Fibroblast of skin of right biceps (primary cell): ENCODE measurements at regions not wholly inside any gene's neighbourhood (a gene's known extent, or its start where the extent isn't known, plus 50 kb on each side); places are given as distances from the start of the nearest gene placed in this dataset.
"Not testable (repeated sequence)": the region's sequence is repeated elsewhere in the genome, so short reads cannot be mapped to it uniquely, and the experiment has no call there.

Experiments used
- DNase-seq: peaks from one replicate; pipeline ENCODE4 v3.0.0-alpha.2; 2013

DNA sequence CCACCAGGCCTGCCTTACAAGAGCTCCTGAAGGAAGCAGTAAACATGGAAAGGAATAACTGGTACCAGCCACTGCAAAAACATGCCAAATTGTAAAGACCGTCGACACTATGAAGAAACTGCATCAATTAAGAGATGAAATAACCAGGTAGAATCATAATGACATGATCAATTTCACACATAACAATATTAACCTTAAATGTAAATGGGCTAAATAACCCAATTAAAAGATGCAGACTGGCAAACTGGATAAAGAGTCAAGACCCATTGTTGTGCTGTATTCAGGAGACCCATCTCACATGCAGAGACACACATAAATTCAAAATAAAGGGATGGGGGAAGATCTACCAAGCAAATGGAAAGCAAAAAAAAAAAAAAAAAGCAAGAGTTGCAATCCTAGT, 179.0 kb upstream of the ETV3 start:
- DNase-seq: not testable (repeated sequence)

DNA sequence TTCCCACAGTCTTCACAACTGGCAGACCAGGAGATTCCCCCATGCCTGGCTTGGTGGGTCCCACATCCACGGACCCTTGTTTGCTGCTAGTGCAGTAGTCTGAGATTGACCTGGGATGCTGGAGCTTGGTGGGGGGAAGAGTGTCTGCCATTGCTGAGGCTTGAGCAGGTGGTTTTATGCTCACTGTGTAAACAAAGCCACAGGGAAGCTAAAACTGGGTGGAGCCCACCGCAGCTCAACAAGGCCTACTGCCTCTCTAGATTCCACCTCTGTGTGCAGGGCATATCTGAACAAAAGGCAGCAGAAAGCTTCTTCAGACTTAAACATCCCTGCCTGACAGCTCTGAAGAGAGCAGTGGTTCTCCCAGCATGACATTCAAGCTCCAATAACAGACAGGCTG, 177.3 kb upstream of the ETV3 start:
- DNase-seq: no peak

DNA sequence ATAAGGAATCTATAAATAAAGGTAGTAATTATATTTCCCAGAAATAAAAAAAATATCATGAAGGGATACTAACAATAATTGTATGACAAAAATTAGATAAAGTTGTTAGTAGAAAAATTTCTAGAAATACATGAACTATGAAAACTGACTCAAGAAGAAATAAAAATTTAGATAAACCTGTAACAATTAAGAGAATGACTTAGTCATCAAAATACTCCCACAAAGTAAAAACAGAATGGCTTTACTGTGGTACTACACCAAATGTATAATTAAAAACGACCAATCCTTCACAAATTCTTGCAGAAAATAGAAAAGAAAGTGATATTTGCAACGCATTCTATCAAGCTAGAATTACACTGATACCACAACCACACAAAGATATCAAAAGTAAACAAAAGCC, 176.2 kb upstream of the ETV3 start:
- no peak for DNase-seq

DNA sequence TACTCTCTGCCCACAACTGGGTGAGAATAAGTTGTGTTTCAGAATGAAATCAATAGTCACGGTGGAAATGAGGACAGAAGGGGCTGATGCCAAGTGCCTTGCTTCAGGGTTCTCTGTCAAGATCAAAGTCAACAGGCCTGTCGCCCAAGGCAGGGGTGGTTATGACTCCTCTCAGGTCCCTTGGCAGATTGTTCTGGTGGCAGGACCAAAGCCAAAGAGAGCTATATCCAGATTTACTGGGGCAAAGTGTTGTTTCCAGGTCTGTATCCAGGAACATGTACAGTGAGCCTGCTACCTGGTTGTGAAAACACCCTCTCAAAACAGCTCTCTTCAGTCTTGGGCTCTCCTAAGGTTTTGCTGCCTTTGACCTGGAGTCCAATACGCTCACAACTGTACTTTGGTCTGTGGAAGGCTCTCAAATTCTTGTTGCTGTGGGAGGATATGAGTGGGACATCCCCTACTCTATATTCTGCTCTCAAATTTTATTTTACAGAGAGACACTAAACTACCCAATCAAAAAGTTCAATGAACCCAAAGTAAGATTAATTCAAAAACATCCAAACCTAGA, 175.1 kb upstream of the ETV3 start:
- DNase-seq: no peak

DNA sequence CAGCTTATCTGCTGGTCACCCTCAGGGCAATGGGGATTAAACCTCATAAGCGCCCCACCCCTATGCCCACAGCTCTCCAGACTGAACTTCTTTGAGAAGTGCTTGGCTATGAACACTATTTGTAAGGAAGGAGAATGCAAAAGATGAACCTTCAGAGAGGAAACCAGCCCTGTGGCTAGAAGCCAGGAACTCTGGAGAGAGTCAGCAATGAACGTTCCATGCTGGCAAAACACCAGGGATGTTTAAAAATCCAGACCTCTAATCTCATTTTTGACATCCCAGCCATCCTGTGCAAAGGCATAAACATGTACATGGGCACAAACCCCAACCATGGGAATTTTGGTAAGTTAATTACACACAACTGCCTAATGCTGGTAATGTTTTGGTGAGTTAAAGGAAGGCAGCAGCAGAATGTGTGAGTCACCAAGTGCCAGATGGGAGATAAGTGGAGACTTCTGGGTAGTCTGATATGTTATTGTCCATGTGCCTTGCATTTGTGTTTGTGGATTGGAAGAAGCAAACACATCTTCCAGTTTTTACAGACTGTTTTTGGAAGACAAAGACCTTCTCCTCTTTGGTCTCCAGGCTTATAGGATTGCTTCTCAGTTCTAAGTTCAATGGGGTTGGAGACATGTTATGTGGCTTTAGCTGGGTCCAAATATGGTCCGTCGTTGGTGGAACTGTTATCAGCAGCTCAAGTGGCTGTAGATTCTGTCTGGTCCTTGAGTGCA, 174.1 kb upstream of the ETV3 start:
- DNase-seq: peak; percentile 48

DNA sequence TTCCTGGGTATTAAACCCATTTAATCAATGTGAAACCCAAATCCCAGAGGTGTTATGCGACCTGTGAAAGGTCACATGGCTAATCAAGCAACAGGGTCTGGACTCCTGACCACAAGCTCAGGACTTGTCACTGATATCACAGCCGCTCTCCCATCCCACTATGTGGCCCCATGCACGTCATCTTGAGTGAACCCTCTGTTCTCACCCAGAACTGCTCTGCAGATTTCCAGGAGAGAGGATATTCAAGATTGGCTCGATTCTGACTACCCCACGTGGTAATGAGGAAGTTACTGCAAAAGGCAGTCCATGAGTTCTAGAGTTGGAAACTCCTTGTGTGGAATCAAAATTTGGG, 173.5 kb upstream of the ETV3 start:
- no peak for DNase-seq

DNA sequence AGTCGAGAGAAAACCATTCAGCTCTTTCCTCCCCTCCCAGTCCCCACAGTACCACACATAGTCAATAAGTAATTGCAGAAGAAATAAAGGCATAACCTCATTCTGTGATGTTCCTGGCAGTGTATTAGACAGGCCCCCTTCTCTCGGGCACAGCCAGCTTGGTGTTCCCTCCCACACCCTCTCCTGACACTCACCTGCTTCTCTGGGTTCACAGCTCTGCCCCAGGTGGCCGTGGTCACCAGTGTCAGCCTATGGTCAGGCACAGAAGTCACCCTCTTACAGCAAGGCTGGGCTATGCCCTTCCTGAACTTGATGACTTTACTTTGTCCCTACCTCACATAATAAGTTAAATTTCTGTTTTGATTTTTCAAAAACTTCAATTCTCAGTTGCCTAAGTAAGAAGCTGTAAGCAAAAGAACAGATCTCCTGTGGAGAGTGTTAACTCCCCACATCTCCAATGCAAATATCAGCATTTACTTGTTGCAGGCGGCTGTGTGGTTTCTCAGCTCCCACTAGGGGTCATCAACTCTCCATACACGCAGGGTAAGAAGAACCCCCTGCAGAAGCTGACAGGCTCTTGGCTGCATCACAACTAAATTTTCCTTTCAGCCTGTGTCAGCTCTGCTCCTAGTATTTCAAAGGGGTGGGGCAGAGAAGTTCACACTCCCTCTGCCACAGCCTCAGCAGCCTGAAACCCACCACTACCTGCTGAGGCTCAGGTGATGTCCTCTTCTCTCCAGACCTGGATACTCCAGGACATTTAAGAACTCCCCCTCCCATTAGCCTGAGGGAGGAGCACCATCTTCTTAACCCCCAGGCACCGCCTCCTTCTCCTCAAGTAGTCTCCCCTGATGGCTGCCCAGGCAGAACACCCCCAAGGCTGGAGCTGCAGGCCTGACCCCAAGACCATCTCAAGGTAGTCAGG, 172.9 kb upstream of the ETV3 start:
- DNase-seq: peak; percentile 15

DNA sequence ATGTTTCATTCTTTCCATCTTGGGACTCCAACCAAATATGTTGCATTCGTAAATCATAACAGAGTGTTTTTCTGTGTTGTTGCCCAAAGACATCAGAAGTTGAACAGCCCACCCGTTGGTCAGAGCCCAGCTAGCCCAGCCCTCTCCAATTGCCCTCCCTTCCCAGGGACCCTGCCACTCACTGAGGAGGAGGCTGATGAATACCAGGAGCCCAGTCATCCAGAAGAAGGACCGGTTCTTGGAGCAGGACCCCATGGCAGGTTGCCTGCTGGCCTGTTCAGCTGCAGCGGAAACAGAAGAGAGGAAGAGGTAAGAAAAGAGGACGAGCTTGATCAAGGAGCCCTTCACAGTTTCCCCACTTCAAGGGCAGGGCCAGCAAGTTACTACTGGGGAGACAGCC, 172.2 kb upstream of the ETV3 start:
- no peak for DNase-seq

DNA sequence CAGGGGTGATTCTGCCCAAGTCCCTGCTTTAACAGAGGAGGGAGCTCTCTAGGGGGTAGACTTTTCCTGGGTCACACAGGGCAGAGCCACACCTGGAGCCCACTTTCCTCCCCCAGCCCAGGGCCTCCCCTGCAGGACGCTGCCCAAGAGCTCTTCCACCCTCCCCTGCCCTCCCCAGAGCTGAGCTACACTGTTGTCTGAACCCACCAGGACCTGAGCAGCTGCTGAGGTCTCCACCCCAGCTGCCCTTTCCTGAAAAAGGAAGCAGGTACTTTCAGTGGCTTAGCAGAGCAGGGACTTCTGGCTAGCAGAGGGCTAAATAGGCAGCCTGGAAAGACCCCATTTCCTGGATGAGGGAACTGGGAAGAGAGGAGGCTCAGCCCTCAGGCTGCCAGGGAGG, 169.3 kb upstream of the ETV3 start:
- no peak for DNase-seq

DNA sequence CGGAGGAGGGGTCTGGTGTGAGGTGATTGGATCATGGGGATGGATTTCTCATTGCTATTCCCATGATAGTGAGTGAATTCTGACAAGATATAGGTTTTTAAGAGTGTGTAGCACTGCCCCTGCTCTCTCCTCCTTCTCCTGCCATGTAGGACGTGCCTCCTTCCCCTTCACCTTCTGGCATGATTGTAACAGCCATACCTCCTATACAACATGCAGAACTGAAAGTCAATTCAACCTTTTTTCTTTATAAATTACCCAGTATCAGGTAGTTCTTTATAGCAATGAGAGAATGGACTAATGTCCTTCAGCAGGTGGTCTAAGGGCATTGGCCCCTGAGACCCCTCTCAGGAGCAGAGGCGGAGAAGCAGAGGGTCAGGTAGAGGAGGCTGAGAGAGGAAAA, 168.7 kb upstream of the ETV3 start:
- DNase-seq: no peak

DNA sequence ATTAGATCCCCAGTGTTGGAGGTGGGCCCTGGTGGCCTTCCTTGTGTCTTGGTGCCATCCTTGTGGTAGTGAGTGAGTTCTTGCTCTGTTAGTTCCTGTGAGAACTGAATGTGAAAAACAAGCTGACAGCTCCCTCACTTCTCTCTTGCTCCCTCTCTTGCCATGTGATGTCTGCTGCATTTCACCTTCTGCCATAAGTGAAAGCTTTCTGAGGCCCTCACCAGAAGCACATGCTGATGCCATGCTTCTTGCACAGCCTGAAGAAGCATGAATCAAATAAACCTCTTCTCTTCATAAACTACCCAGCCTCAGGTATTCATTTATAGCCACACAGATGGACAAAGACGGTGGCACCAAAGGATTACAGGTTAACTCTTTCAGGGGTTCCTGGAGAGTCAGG, 166.1 kb upstream of the ETV3 start:
- DNase-seq: no peak

DNA sequence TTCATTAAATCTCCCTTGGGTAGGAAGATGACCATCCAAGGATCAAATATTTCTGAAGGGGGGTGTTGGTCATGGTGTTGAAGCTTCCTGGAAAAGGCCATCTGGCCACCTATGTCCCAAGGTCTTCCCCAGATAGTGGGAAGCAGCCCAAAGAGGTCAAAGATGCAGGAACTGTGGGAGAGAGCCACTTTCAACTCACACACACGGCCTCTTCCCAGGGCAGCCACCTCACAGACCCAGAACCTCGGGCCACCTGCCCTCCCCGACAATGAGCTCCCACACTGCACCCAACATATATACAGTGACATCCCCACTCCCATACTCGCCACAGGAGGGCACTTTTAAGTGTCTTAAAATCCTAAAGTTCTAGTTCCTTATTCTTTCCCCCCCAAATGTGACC, 164.5 kb upstream of the ETV3 start:
- no peak for DNase-seq

DNA sequence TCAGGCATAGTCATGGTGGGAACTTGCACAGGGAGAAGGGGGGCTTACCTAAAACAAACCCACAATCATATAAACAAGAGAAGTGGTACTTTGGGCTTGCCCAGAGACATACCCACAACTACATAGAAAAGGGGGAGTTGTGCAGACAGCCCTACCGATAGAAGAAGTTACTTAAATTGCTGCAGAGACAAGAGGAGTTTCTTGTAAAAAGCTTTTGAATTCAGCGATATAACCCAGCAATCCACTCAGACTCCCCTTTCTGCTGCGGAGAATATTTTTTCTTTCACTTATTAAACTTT, 164.0 kb upstream of the ETV3 start:
- no peak for DNase-seq

DNA sequence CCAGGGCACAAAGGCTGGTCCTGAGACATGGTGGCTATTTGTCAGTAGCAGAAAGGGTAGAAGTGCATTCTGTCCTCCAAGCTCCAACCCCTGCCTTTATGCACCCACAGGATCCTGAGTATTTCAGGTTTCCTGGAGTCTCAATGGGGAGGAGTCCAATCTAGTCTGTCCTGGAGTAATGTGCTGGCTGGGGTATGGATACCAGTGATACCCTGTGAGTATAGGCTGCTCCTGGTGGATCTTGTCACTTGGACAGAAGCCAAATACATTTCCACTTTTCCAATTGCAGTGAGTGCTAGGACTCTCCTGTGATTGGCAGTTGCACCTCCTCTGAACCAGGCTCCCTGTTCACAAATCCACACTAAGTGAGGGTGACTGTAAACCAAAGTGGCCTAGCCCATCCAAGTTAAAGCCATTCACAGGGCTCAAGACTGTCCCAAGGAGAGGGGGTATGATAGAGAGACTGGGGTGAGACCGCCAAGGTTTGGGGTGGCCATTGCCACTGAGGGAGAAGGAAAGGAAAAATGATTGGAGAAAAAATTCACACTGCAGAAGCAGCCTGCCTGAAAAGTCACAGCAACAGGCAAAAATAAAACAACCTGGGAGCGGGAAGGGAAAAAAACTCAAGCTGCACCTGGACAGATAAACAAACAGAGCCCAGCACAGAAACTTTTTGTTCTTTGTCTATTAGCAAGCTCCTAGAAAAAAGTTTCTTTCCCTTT, 163.4 kb upstream of the ETV3 start:
- DNase-seq: no peak

DNA sequence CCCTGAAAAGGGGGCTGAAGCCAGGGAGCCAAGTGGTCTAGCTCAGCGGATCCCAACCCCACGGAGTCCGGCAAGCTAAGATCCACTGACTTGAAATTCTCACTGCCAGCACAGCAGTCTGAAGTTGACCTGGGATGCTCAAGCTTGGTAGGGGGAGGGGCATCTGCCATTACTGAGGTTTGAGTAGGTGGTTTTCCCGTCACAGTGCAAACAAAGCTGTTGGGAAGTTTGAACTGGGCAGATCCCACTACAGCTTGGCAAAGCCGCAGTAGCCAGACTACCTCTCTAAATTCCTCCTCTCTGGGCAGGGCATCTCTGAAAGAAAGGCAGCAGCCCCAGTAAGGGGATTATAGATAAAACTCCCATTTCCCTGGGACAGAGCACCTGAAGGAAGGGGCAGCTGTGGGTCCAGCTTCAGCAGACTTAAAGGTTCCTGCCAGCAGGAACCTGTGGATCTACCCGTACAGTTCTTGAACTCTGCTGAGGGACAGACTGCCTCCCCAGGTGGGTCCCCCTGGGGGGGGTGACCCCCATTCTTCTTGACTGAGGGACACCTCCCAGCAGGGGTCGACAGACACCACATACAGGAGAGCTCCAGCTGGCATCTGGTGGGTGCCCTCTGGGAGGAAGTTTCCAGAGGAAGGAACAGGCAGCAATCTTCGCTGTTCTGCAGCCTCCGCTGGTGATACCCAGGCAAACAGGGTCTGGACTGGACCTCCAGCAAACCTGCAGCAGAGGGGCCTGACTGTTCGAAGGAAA, 156.4 kb upstream of the ETV3 start:
- DNase-seq: not testable (repeated sequence)

DNA sequence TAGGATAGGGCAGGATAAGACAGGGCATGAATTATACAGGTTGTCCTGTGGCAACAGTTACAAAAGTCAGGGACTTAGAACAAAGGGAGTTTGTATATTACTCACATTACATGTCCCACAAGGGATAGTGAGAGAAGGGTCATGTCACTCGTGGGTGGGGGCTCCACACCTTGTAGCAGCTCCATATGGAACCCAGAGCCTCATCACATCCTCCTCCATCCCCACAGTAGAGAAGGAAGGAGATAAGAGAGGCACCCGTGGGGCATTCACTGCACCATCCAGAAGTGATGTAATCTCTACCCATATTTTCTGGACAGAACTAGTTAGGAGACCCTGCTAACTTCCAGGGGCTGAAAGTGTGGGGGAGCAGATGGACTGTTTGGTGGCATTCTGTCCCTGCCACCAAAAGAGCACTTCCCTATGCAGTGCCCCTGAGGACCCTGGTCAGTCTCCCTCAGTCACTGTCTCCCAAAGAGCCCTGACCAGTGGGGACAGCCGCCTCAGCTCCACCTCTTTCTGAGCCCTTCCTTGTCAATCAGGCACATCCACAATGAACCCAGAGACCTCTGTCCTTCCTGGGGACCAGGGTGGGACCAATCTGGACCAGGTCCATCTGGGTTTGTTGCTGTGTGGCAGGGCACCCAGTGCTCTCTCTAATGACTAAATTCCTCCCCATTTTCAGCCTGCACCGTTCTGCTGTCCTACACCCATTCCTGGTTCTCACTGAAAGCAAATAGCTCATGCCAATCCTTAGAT, 154.8 kb upstream of the ETV3 start:
- DNase-seq: no peak

DNA sequence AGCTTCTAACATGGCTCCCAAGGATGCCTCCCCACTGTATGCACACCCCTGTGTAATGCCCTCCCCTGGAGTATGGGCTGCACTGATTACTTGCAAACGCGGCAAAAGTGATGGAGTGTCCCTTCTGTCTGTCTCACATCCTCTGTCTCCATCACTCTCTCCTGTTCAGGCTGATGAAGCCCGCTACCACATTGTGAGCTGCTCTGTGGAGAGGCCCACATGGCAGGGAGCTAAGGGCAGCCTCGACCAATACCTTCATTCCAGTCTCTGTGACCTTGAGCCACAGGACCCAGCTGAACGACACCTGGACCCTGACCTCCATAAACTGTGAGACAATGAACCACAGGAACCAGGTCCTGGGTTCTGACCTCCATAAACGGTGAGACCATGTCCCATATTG, 154.1 kb upstream of the ETV3 start:
- DNase-seq: no peak

DNA sequence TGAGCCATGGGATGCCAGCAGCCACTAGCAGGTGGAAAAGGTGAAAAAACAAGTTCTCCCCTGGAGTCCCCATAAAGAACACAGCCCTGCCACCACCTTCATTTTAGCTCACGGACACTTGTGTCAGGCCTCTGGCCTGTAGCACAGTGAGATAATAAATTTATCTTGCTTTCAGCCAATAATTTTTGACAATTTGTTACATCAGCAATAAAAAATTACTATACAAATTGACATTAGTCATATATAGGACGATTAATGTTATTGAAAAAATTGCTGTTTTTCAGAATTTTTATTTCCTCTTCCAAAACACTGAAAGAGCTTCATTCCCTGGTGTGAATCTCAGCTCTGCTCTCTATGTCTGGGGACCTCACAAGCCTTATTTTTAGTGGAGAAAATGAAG, 152.9 kb upstream of the ETV3 start:
- no peak for DNase-seq

DNA sequence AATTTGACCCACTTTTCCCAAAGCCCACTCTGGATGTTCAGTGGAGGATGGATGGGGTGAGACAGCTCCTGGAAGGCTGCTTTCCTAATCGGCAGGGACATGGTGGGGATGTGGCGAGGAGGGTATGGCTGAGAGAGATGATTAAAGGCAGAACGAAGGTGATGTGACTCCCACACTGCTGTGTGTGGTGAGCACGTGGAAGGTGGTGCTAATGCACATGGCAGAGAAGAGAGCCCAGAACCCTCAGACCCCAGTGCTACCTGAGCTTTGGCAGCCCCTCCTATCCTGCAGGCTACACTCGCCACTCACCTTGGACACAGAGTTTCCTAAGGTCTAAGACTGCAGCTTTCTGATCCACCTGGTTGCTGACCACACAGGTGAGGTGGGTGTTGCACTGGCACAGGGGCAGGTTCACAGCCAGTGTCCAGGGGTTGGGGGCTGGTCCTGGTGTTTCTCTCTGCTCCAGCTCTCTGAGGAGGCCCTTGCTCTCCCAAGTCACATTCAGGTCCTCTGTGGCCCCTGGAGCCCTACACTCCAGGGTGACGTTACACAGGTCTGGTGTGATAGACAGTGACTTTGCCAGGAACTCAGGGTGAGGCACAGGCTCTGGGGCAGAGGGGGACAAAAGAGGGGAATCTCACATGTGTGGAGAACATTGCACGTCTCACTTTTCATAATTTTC, 151.4 kb upstream of the ETV3 start:
- DNase-seq: no peak

DNA sequence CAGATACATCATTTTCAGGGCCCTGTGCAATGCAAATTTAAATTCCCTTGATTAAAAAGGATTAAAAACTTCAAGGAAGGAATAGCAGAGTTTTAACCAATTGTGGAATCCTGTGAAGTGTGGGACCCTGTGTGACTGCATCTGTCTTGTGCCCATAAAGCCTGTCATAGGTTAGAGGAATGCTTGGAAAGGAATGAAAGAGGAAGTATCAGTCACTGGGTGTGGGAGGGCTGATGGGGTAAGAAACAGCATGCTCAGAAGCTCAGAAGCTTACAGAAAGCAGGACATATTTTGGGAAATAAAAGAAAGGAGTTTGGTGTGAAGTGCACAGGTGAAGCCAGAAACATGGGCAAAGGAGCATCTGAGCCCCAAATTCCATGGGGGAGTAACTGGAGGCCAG, 150.8 kb upstream of the ETV3 start:
- no peak for DNase-seq

DNA sequence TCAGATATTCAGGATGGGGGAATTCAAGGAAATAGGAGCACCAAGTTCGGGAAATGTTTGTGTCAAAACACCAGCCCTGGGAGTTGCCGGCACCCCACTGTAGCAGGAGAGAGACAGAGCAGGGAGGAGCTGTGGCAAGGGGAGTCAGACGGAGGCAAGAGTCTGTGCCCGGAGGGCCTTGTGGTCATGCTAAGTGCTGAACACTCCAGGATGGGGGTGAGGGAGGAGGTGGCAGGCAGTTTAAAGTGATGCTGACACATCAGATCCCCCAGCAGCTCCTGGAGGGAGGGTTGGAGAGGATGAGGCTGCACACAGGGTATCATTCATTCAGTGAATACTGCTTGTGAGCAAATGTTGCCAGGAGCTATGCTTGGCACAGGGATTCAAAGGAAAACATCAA, 150.3 kb upstream of the ETV3 start:
- DNase-seq: no peak

DNA sequence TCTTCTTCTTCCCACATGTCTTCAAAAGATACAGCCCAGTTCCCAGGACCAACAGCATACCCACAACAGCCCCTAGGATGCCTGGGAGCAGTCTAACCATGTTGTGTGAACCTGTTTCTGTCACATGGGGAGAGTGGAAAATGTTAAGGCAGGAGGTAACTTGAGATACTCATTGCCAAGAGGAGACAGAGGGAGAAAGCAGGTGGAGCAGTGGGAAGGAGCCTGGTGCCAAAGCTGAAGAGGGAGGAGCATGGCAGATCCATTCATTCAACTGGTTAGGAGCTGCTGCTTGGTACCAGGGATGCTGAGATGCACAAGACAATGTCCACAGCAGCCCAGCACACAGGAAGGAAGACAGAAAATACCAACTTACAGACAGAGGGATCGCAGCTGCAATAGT, 149.8 kb upstream of the ETV3 start:
- DNase-seq: no peak
